Heart right ventricle (tissue), 16 donors: ENCODE measurements at regions not wholly inside any gene's neighbourhood (a gene's known extent, or its start where the extent isn't known, plus 50 kb on each side); places are given as distances from the start of the nearest gene placed in this dataset.
A peak's percentile ranks its signal among the peaks of the same experiment; 100 is the strongest.

Experiments used
- ATAC-seq, 8 donors: fragments of 200-7000 bp; cut with Tn5 transposase; one replicate each; pipeline ENCODE4 v1.9.1; 2020; ENCODE audit warnings: mild to moderate bottlenecking in 8 of 8, moderate library complexity in 8 of 8, moderate number of reproducible peaks in 1 of 8
- DNase-seq, 2 donors: peaks; one replicate each; pipeline ENCODE4 v3.0.0-alpha.2; 2020
- H3K27ac ChIP-seq, 10 donors: fragments of 200-600 bp; sonication (generic) in 2 of 10; one replicate each; pipeline versions ENCODE4 v1.5.0 to v1.8.0; 2020 to 2022; ENCODE audit warnings: mild to moderate bottlenecking in 3 of 10
- H3K27me3 ChIP-seq, 7 donors: fragments of 200-600 bp; one replicate each; pipeline ENCODE4 v1.8.0; 2021 to 2022; ENCODE audit warnings: mild to moderate bottlenecking in 2 of 7
- H3K36me3 ChIP-seq, 9 donors: fragments of 200-600 bp; sonication (generic) in 1 of 9; one replicate each; pipeline versions ENCODE4 v1.5.0 to v1.8.0; 2020 to 2022; ENCODE audit warnings: mild to moderate bottlenecking in 2 of 9
- H3K4me1 ChIP-seq, 9 donors: fragments of 200-600 bp; sonication (generic) in 1 of 9; one replicate each; pipeline versions ENCODE4 v1.5.0 to v1.8.0; 2020 to 2022; ENCODE audit warnings: mild to moderate bottlenecking in 4 of 9
- H3K4me3 ChIP-seq, 10 donors: fragments of 200-600 bp; sonication (generic) in 2 of 10; one replicate each; pipeline versions ENCODE4 v1.5.0 to v1.8.0; 2020 to 2022; ENCODE audit warnings: mild to moderate bottlenecking in 7 of 10, moderate library complexity in 2 of 10
- H3K9me3 ChIP-seq, 11 donors: fragments of 200-600 bp in 10 of 11; sonication (generic) in 2 of 11; one replicate each; pipeline versions ENCODE4 v1.5.0 to v1.8.0; 2013 to 2022; ENCODE audit warnings: mild to moderate bottlenecking in 2 of 11, control low read depth in 1 of 11, moderate library complexity in 1 of 11
- CTCF ChIP-seq, 9 donors: fragments of 200-600 bp; sonication (generic) in 2 of 9; IDR thresholded peaks; one replicate each; pipeline versions ENCODE4 v1.5.0 to v1.8.0; 2021 to 2022; ENCODE audit warnings: antibody characterized with exemption in 9 of 9, mild to moderate bottlenecking in 5 of 9, moderate library complexity in 1 of 9
- WGBS, 2 donors: extraction: QIAGEN DNeasy Blood & Tissue Kit; methylation state at CpG; one replicate each; pipeline ENCODE4 v1.1.7; 2013; ENCODE audit warnings: inconsistent platforms in 1 of 2; 5-methylcytosine and 5-hydroxymethylcytosine counted together
- intact Hi-C, 10 donors: fragments of 100-400 bp; cut with DNase I; formaldehyde crosslinking; loops; one replicate each; pipeline versions ENCODE4 v1.11.1 to v1.14.2; 2022
- donor health status: Arrhythmogenic right ventricular cardiomyopathy.
- donor health status: ischemic (EF 13 %, LVEDD 7.1; RV severe dilation, severe dysfunction).
- donor health status: healthy with polysubstance abuse.
- donor health status: DM: no; HTN: yes; CAD: no.
- donor health status: DM: no; HTN: no; CAD: no.
- donor health status: ischemic (EF 25% LVEDD 6.9; RV normal size, moderate dysfunction).
- donor health status: ischemic (EF 25% LVEDD 5.7; RV mildly dilated, moderate dysfunction).
- donor health status: healthy.
- donor health status: DM: yes; HTN: yes; CAD: no.
- donor health status: Ischemic cardiomyopathy.
- donor health status: ischemic (EF 35%, LVEDD 5.7; RV mildly dilated, moderate dysfunction).
- donor health status: nonischemic (EF 11% LVEDD 7.7; RV severe dilation, severe dysfunction).
- donor health status: DM: yes; HTN: yes; CAD: no.
- donor health status: PGD.
- donor health status: ischemic (EF 29% LVEDD 5.4; RV normal size, mild dysfunction).
- donor health status: nonischemic (EF 23%, LVEDD 6.1; RV moderate dilation, normal function).

- 78 to 81% methylated on average over 14 of the region's 14 CpGs for WGBS, 2 donors
- Histone ChIP-seq H3K4me3 (no peak overlapping the region), H3K36me3 (no peaks in the 10 kb centered on the region), H3K27ac (no peak overlapping the region), H3K4me1 (no peaks in the 10 kb centered on the region), H3K9me3 (peaks cover 0 to 3% (median 0%) of the 10 kb centered on the region in 11 donors), H3K27me3 (peaks cover 0 to 27% (median 5%) of the 10 kb centered on the region in 7 donors)
- intact Hi-C loops: loop anchor here in 1 of 10 donors (10.0 kb wide), 1 partner anchor 912 kb away; no protein-coding TSS in a partner anchor
- no peak for TF ChIP-seq CTCF (IDR thresholded peaks at IDR 0.05)
- ATAC-seq (no peak), DNase-seq (no peak)
These were observed 822.7 kb downstream of the GALR1 start for GRCh38 chr18:78072375-78072774.

- no peaks in the 10 kb centered on the region for H3K36me3 ChIP-seq
- no peaks in the 10 kb centered on the region for H3K4me1 ChIP-seq
- H3K27me3 ChIP-seq: peaks cover 0 to 27% (median 5%) of the 10 kb centered on the region in 7 donors
- WGBS, 2 donors: 52 to 61% methylated on average over 5 of the region's 5 CpGs
- no peaks in the 10 kb centered on the region for H3K9me3 ChIP-seq
- no peak overlapping the region for H3K27ac ChIP-seq
- TF ChIP-seq CTCF (IDR thresholded peaks at IDR 0.05): peak in 4 of 9 donors; percentile 23 to 39 (median 34)
- H3K4me3 ChIP-seq: no peak overlapping the region
- intact Hi-C loops: loop anchor here in 1 of 10 donors (10.0 kb wide), 1 partner anchor 912 kb away; no protein-coding TSS in a partner anchor
- DNase-seq (no peak), ATAC-seq (no peak)
These were observed 823.6 kb downstream of the GALR1 start for GRCh38 chr18:78073275-78073674.

- no peak for ATAC-seq
- Histone ChIP-seq H3K4me1 (no peaks in the 10 kb centered on the region), H3K27ac (no peak overlapping the region), H3K27me3 (peaks cover 0 to 27% (median 5%) of the 10 kb centered on the region in 7 donors), H3K36me3 (no peaks in the 10 kb centered on the region), H3K4me3 (no peak overlapping the region), H3K9me3 (no peaks in the 10 kb centered on the region)
- peak in 5 of 9 donors; percentile 6 to 31 (median 19) for TF ChIP-seq CTCF (IDR thresholded peaks at IDR 0.05)
- WGBS, 2 donors: 53 to 57% methylated on average over 12 of the region's 12 CpGs
- intact Hi-C loops: loop anchor here in 1 of 10 donors (10.0 kb wide), 1 partner anchor 910 kb away; no protein-coding TSS in a partner anchor
- no peak for DNase-seq
These were observed 824.9 kb downstream of the GALR1 start for GRCh38 chr18:78074400-78075020.

GRCh38 chr18:78080081-78080480, 830.4 kb downstream of the GALR1 start:
- no peak for DNase-seq
- no peaks in the 10 kb centered on the region for H3K9me3 ChIP-seq
- H3K4me1 ChIP-seq: no peaks in the 10 kb centered on the region
- peaks cover 0 to 16% (median 3%) of the 10 kb centered on the region in 7 donors for H3K27me3 ChIP-seq
- H3K36me3 ChIP-seq: no peaks in the 10 kb centered on the region
- intact Hi-C loops: no loop called here
- 93% methylated on average over 13 of the region's 13 CpGs for WGBS, 2 donors
- TF ChIP-seq CTCF (IDR thresholded peaks at IDR 0.05): no peak
- ATAC-seq: no peak
- no peak overlapping the region for H3K4me3 ChIP-seq
- no peak overlapping the region for H3K27ac ChIP-seq
